NCI-H446 treated with DMSO at 0.1 percent for 48 hours (cell line): ENCODE measurements at regions not wholly inside any gene's neighbourhood (a gene's known extent, or its start where the extent isn't known, plus 50 kb on each side); places are given as distances from the start of the nearest gene placed in this dataset.

Experiments
- DNase-seq: peaks from one replicate; lab custom pipeline; 2025; lab: John Stamatoyannopoulos, UW

DNA sequence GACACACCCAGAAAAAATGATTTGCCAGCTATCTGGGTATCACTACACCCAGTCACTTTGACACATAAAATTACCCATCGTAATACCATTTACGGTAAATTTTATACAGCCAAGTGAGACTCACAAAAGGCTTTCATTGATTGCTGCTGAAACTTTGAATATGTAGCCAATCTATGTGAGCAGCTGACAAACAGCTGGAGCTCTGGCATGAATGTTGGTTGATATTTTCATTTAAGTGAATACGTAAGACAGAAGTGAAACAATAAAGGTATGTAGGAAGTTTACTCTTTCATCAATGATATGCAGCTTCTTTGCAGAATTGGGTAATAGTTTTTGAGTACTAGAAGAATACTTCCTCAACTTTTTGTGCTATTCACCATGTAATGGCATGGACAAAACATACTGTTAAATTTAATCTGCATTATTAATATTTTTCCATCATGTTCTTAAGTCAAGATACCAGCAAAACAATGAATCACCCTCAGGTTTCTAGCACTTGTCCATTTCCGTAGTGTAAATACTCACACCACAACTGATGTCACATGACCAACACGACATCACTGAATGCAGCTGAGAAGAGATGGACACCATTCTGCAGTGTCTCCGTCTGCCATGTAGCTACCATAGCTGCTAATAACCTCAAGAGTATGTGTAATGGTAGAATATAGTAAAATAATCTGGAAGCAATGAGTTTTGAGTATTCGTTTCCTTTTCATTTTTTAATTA is 205.9 kb upstream of the HES1 start:
- no peak for DNase-seq

DNA sequence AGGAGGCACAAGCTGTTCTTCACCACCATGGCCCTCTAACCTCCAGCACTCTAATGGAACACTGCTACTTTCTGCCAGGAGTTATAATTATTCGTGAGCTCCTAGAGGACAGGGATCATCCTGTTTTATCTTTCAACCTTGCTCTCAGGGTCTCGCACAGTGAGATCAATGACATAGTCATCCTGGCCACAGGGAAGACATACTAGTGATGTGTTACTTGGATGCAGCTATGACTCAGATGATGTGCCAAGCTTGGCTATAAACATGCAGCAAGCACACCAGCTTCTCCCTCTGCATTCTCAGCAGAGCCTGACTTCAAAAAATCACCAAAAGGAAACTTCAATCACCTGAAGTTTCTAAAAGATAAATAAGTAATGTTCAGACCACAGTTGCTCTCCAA is 203.8 kb upstream of the HES1 start:
- no peak for DNase-seq

DNA sequence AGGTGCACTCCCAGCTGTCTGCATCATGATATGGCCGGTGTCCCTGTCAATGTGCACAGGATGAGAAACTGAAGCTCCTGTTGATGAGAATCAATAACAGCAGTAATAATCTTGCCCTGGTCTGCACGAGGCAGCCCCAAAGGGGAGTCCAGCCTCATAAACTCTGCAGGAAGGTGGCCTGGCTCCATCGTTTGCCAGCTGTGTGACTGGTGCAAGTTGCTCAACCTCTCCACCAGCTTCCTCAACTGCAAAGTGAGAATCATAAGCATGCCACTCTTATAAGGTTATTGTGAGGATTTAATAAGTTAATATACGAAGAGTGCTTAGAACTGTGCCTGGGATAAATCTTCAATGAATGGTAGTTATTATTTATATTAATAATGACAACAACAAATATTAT is 203.4 kb upstream of the HES1 start:
- no peak for DNase-seq

DNA sequence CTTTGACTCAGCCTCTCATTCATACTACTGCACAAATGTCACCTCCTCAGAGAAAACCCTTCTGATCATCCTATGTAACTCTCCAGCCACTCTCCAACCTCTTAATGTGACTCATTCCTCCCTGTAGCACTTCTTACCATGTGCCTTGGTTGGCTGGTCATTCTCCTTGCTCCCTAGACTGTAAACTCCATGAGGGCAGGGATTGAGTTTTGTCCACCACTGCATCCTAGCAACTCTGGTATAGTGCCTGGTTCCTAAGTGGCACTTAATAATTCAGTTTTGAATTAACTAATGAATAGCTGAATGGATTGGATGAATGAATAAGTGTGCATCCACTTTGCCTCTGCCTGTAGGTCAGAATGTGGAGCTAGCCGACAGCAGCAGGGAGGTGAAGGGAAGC is 202.5 kb upstream of the HES1 start:
- DNase-seq: no peak

DNA sequence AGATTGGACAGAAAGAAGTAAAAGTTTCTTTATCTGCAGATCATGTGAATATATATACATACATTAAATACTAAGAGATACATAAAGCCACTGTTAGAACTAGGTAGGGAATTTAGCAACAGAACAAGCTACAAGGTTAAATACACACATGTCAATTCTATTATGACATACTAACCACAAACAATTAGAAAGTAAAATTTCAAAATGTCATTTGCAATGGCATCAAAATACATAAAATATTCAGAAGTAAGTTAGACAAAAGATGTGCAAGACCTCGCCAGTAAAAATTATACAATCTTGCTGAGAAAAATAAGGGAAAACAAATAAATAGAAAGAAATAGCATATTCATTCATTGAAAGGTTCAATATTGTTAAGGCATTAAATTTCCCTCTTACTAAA is 200.0 kb upstream of the HES1 start:
- no peak for DNase-seq

DNA sequence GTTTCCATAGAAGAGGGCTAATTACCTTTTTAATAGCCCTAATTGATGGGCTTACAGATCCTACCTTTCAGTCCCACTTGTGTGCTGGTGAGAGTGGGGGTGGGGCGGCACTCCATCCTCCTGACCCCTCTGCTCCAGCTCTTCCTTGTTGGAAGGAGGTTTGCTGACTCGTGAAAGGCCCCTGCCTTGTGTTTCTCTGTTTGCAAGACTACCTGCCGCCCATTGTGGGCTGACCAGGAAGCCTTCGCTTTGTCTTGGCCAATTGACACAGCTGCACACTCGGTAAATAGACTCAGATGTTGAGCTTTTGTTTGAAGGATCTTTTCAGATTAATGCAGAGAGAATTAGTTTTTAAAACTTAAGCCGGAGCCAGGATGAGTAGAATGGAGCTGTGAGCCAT is 197.3 kb upstream of the HES1 start:
- no peak for DNase-seq

DNA sequence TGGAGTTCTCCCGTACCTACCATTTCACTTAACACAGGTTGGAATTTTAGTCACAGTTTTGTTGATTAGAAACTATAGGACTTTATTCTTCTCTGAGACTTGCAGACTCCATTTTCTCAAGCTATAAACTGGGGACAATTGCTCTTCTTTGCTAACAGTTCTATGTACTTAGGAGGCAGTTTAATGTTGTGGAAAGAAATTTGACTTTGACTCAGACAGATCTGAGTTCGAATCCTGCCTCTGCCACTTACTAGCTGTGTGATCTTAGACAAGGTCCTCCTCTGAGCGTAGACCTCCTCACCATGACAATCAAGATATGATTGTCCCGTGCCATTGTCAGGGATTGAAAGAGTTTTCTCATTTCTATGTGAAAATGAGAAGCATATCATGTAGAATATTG is 196.4 kb upstream of the HES1 start:
- DNase-seq: no peak

DNA sequence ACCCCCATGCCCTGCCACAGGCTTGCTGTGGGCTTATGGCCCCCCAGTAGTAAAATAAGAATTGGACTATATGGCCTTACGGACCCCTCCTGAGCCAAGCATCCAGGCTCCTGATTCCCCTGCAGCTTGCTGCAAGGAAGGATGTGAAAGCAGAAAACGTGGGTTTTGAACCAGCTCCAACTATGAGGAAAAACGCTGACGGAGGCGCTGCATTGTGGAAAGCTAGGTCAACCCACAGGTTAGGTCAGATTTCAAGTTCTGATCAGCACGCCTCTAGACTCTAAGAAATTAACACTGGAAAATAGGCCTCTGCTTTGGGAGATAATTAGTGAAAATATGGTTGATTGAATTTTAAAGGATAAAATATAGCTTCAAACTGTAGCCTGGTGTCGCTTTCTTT is 195.4 kb upstream of the HES1 start:
- DNase-seq: no peak

DNA sequence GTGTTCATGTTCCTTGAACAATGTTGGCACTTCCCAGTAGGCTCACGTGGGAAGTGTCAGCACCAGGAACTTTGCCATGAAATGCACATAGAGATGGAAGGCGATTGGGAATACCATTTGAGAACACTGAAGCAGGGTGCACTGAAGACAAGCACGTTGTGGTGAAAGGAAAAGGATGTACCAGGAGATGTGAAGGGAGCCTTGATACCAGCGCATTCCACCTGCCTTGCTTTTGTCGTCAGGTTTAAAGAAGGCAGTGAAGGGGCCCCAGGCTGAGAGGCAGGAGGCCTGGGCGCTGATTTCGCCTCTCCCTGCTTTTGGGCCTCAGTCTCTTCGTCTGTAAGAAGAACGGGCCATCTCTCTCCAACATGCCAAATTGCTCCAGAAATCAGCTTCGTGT is 194.5 kb upstream of the HES1 start:
- no peak for DNase-seq

DNA sequence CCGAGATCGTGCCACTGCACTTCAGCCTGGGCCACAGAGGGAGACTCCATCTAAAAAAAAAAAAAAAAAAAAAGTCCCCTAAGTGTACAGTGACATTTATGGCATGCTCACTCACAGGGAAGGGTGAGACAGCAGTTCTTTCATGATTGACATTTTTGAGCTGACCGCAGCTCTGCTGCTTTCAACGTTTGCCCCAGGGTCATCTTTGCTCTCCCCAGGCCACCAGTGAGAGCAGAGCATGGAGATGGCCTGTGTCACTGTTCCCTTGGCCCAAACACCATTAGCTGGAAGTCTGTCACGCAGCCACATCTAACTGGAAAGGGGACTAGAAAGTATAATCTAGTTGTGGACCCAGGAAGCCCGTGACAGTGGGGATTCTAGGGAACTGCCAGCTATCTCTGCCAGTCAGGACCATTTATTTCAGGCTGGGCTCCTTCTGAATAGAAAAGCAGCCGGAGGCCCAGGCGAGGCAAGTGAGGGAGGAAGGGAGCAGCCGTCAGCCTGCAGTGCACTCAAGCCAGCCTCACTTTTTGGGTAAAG is 193.4 kb upstream of the HES1 start:
- no peak for DNase-seq

DNA sequence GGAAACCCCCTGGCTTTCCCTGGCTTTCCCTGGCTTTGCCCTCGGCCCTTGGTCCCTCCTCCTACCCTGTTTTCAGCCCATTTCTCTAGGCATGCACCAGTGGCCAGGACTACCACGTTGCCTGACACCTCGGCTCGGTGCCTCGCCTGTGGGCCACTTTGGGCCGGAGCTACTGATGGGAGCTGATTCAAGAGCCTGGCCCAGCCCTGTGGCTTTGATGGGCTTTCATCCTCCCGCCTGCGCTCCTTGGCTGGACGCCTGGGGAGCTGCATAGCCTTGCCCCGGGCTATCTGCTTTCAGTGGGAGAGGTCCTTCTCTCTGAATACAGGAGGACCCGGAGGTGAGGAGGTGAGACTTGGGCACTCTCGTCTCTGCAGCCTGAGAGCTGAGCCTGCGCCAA is 192.7 kb upstream of the HES1 start:
- DNase-seq: no peak

DNA sequence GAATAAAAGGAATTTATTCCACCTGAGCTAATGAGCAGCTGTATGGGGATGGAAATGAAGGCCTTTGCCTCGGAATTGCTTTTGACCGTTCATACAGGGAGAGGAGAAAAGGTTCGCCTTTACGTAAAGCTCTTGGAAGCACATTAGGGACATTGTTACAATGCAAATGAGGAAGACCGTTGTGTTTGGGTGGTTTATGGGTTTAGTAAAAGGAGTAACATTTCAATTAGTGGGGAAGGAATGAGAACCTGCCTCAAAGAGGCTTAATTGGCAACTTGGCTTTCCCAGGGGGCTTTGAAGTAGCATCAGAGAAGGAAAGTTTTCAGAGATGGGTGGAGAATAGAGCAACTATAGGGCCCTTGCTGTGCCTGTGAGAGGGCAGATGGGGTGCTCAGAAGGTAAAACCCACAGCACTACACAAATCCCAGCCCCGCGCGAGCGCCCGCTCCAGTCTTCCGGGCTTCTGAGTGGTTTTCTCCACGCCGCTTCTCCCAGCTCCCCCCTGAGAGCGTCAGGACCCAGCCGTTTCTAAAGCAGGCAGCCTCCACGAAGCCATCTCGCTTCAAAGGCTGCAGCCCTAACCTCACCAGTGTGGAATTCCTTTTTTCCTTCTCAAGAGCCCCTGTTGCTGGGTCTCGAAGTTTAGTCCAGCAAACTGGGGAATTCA is 192.0 kb upstream of the HES1 start:
- DNase-seq: no peak

DNA sequence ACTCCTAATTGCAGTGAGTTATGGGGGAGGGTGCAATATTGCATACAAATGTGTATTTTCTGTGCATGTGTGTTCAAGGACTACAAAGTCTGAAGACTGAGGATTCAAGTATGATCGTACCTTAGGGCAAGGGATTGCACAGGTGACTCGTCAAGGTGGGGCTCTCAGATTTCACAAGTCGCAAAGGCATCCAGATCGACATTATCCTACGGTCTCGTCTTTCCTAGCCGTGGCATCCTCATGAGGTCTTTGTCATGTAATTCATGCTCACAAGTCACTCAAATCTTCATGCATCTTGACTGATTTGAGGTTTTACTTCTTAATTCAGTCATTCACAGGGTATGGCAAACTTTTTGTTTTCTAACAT is 191.4 kb upstream of the HES1 start:
- no peak for DNase-seq

DNA sequence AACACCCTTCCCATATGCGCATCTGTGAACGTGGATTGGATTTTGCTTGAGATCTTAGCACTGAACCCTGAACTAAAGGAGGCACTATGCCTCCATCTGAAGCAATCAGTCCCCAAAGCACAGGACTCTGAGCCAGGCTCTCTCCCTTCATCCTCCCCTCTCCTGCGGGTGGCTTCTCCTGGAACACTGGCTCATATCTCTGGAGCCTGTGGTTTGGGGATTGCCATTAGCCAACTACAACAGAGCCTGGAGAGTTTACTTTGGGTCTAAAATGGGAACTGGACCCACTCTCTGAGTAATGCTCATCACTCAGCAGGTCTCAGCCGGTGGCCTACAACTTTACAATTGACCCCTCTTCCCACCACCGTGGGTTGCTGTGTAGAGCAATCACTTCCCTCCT is 190.8 kb upstream of the HES1 start:
- no peak for DNase-seq

DNA sequence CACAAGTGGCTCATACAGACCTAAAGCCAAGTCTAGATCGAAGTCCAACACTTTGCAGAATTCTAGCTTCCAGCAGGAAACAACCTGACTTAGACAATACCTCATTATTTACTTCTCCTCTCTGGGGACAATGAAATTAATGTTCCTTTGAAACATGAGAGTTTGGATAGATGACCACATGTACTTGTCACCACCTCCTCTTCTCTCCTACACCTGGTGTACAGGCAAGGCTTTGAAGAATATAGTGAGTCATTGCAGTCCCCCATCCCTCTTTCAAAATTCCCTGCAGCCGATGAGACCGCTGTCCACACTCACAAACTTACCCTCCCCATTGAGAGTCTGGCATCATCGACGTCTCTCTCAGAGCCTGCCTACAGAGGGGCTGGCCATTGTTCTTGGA is 189.0 kb upstream of the HES1 start:
- no peak for DNase-seq

DNA sequence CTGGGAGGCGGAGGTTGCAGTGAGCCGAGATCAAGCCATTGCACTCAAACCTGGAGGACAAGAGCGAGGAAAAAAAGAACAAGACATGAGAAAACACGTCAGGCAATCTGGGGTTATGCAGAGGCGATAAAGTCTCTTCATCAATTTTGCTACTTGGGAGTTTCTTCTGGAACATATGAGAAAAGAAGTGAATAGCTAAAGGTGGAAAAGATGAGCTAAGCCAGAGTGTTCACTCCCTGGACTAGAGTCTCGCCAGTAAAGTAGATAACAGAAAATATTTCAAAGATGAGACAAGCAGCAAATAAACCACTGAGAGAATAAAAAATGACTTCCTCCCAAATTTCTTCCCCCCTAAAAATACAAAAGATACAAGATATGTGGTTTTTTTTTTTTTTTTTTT is 188.4 kb upstream of the HES1 start:
- no peak for DNase-seq

DNA sequence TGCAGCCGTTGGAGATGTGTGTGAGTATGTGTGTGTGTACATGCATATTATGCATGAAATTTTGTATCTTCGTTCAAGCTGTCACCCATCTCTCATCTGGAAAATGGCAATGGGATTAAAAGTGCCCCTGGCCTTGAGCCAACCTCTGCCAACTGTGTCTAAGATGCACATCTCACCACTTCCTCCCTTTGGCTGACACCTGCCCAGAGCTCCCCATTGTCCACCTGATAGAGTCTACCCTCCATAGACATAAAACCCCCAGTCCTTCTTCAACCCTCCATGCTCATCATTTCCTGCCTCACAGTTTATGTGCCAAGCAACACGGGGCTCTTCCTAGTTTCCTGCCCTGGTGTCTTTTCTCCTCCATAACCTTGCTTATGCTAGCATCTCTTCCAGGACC is 187.5 kb upstream of the HES1 start:
- no peak for DNase-seq

DNA sequence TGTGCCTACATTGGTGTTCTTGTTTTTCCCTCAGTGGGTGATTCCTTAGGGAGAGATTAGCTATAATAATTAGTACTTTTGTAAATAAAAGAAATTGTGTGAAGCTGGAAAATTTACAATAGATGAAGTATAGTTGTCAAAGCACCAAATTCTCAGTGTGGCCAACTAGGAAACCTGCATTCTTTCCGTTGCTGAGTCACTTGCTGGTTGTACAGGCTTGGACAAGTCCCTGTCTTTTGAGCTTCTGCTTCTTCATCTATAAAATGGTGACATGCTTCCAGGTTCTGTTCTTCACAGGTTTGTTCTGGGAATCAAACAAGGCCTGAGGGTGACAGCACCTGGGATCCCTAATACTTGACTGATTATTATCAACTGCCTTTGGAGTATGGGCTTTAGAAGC is 184.1 kb upstream of the HES1 start:
- DNase-seq: no peak

DNA sequence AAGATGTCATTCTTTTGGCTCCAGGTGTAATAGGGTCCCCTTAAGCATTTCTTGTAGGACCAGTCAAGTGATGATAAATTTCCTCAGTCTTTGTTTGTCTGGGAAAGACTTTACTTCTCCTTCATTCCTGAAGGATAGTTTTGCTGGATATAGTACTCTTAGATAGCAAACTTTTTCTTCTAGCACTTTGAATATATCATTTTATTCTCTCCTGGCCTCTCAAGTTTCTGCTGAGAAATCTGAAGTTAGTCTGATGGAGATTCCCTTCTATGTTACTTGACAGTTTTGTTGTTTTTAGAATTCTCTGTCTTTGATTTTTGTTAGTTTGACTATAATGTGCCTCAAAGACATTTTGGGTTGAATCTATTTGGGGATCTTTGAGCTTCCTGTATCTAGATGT is 181.2 kb upstream of the HES1 start:
- DNase-seq: no peak

DNA sequence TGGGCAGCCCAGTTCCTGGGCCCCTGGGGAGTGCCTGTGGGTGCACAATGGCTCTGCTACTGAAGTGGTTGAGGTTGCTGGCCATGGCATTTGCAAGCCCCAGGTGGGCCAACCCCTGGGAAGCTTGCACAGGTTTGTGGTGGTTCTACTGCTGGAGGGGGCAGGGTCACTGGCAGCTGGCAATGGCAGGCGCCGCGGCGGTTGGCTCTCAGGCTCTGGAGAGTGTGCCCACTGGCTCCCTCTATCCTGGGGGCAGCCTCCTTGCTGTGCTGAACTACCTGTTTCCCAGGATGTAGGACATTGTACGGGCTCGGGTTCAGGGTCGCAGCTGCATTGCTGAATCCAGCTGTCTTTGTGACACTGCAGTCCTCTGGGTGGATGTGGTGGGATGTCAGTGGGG is 180.2 kb upstream of the HES1 start:
- no peak for DNase-seq

DNA sequence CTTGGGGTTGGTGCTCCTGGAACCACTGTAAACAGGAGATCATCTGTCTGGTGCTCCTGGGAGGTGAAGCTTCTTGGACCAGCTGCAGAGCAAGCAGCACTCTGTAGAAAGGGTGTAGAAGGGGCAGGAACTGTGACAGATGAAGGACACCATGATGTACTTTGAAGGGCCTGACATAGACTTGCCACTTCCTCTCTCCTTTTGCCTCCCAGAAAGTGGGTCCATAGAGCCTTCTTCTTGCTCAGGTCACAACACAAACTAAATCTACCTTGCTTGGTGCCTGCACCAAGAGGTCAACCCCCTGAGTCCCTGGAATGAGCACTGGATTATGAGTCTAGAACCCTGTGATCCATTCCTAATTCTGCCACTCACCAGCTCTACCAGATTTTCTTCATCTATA is 176.1 kb upstream of the HES1 start:
- no peak for DNase-seq

DNA sequence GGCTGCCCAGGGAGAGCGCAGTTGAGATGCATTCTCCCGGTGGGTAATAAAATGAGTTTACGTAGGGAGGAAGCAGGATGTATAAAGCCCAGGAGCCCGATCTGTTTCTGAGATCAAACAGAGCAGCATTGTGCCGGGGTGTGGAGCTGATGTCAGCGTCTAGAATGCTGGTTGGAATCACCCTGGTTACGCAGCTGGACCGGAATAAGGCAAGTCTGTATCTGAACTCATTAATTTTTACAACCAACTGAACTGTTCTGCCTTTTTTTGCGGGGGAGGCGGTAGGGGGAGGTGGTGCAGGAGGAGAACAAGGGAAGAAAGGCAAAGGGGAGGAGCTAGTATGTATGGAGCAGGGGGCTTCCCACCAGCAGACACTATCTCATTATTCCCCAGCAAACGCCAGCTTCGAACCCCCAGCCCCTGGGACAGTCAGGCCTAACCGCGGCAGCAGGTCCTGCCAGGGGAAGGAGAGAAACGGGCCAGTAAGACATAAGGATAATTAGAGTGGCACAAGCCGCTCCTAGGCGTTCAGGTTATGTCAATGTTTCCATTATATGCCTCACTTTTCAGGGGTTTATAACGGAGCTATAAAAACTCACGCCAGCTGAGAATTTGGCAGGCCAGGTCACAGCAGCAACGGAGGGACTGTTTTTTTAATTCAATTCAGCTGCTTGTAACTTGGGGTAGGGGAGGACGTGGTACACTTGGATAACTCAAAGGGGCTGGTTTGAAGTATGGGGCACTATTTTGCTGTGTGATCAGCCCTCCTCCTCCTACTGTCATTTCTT is 175.3 kb upstream of the HES1 start:
- DNase-seq: no peak

DNA sequence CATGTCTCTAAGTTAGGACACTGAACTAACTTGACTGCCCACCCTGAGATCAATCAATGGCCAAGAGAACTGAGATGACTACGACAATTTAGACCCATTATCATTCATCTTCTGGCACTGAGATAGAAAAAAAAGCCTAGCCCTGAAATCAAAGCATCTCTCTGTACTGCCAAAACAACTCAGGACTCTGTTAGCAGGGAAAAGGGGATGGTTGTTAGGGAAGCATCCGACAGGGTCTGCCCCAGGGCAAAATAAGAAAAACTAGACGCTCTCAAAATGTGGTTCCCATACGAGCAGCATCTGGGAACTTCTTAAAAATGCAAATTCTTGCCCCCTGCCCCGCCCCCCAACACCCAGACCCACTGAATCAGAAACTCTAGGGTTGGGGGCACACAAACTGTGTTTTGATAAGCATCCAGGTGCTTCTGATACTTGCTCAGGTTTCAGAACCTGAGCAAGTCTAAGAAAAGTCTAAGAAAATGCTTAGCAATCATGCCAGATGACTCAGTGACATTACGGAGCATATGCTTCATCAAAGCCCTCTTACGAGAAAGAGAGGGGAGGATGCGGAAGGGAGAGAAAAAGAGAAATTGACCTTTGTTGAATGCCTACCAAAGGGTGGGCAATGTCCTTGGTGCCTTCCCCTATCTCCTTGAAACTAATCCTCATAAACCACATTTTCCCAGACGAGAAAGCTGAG is 172.8 kb upstream of the HES1 start:
- DNase-seq: no peak
